HPDE6-E6E7 (cell line): ENCODE measurements at regions not wholly inside any gene's neighbourhood (a gene's known extent, or its start where the extent isn't known, plus 50 kb on each side); places are given as distances from the start of the nearest gene placed in this dataset.
A peak's percentile ranks its signal among the peaks of the same experiment; 100 is the strongest.

Experiments
- DNase-seq: peaks from one replicate; pipeline ENCODE4 v3.0.0; 2011; ENCODE audit warnings: missing footprints; ENCODE audit errors: extremely low spot score

GRCh38 chr4:41859087-41859486 lies 76.1 kb upstream of the TMEM33 start:
- no peak for DNase-seq

DNA sequence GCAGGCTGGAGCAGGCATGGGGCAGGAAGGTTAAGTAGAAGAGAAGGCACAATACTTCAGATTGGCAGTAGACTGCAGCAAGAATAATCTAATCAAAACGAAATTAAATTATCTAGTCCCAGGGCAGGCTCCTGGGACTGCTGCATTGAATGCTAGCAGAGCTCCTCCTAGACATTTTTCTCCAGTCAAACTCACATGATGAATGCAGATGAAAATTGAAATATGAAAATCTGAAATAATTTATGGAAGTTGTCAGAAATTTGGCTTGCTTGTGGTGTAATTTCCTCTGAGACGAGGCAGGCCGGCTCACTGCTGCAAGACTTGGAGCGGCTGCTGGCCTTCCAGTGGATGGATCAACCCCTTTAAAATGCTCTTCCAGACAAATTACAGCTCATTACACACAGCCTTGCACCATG lies 78.0 kb upstream of the TMEM33 start:
- no peak for DNase-seq

GRCh38 chr4:41856797-41857196 lies 78.4 kb upstream of the TMEM33 start:
- no peak for DNase-seq

DNA sequence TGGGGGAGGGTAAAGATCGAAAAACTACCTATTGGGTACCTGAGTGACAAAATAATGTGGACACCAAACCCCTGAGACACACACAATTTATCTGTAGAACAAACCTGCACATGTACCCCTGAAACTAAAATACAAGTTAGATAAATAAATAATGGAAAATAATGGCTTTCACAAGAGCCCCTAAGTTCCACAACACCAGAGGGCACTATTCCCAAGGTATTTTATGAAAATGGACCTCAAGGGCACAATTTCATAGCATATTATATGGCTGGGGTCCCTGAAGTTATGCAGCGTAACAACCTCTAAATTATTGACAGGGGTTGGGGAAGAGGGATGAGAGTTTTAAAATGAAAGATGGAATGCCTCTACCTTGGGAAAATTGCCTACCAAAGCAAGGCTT lies 81.3 kb upstream of the TMEM33 start:
- no peak for DNase-seq

- DNase-seq: no peak
These were observed 83.0 kb upstream of the TMEM33 start for GRCh38 chr4:41852229-41852628.

- no peak for DNase-seq
These were observed 83.6 kb upstream of the TMEM33 start for GRCh38 chr4:41851621-41852020.

GRCh38 chr4:41844327-41844726 lies 90.9 kb upstream of the TMEM33 start:
- DNase-seq: no peak

DNA sequence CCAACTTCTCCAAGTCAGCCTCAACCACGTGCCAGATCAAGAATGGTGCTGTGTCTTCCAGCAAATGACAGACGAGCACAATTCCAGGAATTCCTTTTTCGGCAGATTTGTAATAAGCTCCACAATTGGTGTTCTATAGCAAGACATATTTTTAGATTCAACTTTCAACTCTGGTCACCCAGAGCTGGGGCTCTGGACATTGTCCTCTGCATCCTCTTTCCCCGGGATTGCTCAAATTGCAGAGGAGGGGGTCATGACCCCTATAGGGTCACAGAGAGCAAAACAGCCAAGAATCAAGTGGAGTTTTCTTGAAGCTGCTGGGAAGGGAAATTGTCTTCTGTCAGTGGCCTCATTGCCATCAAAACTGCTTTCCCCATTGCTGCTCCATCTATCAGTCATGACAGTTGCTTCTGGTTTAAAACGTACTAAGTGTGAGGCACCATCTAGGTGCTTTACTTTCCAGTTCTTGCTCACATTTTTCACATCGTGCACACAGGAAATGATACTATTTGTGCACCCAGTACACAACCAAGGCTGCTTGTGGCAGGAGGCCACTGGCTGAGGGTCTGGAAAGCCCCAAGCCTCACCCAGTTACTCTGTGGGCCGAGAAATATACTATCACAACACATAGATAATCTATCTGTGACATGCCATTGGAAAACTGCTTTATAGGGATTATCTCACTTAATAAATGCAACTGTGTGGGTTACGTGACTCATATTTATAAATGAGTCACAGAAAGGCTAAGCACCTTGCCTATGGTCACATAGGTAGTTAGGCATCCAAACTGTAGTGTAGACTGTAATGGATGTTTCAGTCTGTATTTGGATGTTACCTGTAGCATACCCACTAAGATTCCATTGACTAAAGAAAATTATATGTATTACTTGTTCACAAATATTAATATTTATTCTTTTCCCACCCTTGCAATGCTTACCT lies 91.7 kb upstream of the PHOX2B start:
- peak; percentile 20 for DNase-seq

DNA sequence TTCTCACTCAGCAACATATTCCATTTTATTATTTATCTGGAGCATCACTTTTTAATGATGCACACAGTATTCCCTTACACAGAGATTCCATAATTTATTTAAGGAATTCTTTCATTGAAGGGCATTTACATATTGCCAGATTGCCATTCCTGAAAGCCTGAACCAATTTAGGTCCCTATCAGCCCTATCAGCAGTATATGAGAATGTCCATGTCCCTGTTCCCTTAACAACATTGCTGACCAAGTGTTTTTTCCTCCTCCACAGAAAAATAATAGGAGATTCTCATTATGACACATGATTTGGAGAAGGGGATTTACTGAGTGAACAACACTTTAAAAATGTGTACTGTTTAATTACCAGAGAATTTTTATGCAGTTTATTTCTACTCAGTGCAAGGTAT lies 90.1 kb upstream of the PHOX2B start:
- DNase-seq: no peak

DNA sequence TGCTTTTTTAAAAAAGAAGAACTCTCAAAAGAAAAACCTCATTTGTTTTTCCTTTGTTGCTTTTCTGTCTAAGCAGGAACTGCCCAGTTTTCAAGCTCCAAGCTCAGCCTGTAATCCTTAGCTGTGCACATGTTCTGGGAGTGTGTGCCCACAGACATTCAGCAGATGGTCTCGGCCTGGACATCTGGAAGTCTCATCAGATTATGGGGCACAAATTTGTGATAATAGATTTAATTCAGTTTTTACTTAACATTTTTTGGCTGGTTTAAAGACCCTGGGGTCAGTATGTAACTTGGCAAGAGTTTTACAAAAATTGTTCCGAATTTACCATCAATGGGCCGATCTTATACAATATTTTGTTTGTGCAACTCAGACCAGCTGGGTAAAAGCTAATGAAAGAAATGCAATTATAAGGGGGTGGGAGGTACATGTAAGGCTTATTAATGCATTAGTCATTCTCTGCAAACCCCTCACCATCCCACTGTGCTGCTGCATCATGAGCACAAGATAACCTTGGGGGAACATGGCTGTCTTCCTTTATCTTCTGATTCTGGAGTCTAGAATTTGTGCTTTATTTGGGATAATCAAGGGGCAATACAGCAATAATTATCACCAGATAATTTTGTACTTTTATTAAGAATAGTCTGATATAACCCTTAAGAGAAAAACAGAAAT lies 86.9 kb upstream of the PHOX2B start:
- no peak for DNase-seq

DNA sequence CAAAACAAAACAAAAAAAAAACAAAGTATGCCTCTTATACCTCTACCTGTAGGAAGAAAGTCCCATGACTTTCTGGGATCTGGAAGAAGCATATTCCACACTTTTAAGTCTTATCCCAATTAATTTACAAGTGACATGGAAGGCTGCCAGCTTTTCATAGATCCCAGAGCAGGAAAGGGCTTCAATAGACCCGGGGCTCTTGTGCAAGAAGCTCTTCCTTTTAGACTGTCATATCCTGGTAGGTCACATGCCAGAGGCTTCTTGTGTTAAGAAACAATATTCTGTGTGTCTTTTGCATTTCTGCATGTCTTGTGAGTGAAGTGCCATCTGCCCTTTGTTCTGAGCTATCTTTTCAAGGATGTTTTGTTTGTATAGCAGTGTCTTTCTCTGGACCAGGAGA lies 84.4 kb upstream of the PHOX2B start:
- DNase-seq: no peak

GRCh38 chr4:41822325-41822724 lies 73.8 kb upstream of the PHOX2B start:
- DNase-seq: no peak

DNA sequence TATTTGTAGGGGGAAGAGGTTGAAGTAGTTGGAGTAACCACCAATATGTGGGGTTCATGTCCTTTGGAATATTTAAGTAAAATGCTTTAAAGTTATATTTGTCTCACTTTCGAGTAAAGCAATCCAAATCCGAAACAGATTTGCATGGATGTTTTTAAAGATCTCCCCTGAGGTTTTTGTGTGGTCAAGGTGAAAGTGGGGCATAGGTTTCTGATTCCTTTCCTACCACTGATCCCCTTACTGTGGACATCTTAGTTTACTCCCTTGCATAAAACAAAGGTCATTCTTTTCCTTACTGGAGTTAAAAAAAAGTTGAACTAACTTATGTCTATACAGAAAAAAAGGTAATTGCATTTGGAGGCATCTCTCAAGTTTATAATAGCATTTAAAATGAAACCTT lies 71.9 kb upstream of the PHOX2B start:
- DNase-seq: no peak

- no peak for DNase-seq
These were observed 71.1 kb upstream of the PHOX2B start for GRCh38 chr4:41819621-41820020.

DNA sequence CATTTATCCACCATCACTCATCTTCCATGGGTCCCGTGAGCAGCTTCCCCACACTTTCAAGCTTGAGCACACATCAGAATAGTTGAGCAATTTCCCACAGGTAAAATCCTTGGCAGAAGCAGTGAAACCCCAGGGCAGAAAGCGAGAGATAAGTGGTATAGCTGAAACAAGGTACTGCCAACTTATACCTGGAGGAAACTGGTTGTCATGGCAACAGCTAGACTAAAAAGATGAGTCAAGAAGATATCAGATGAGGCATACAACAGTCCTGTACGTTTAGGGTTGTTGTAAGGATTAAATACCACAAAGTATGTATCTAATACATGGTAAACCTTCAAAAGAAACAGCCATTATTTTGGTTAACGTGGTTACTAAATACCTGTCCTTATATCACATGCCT lies 66.9 kb upstream of the PHOX2B start:
- DNase-seq: no peak

DNA sequence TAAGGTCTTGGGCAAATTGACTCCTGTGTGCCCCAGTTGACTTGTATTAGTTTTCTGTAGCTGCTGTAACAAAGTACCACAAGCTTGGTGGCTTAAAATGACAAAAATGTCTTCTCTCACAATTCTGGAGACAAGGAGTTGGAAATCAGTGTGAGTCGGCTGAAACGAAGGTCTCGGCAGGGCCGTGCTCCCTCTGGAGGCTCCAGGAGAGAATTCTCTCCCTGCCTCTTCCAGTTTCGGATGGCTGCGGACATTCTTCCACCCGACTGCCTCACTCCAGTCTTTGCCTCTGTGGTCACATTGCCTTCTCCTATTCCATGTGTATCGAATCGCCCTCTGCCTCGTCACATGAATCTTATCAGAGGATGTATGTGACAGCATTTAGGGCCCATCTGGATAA lies 66.0 kb upstream of the PHOX2B start:
- no peak for DNase-seq

DNA sequence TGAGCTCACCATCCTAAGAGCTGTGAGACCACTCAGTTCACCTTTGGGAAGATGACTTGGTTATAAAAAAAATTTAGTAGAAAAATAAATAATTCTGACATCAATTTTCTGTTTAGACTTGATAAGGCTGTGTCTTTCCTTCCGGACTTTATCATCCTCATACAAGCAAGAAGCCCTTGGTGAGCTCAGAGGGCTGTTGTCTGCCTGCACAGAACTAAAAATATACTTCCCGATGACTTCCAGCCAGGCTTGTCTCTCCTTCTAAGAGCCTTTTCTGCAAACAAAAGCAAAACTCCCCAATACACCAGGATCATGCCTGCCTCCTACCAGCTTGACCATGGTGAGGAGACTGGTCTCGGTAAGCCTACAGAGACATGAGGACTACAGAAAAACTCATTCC lies 58.3 kb upstream of the PHOX2B start:
- no peak for DNase-seq

GRCh38 chr4:41802590-41802989 lies 54.1 kb upstream of the PHOX2B start:
- no peak for DNase-seq

- no peak for DNase-seq
These were observed 50.6 kb upstream of the PHOX2B start for GRCh38 chr4:41799126-41799525.
